ENCODE measurements at regions not wholly inside any gene's neighbourhood (a gene's known extent, or its start where the extent isn't known, plus 50 kb on each side); places are given as distances from the start of the nearest gene placed in this dataset.

- TF ChIP-seq CTCF (IDR thresholded peaks at IDR 0.05 in 8 of 11, conservative IDR thresholded peaks at IDR 0.05 in 3 of 11) (no peak), POLR2A (IDR thresholded peaks at IDR 0.05) (no peak)
Measured at GRCh38 chr22:48100685-48101417, 1338.4 kb downstream of the TBC1D22A start.

All from spleen (tissue), 7 donors.